ENCODE measurements at regions not wholly inside any gene's neighbourhood (a gene's known extent, or its start where the extent isn't known, plus 50 kb on each side); places are given as distances from the start of the nearest gene placed in this dataset.
"Not testable (repeated sequence)": the region's sequence is repeated elsewhere in the genome, so short reads cannot be mapped to it uniquely, and the experiment has no call there.

GRCh38 chr5:179448282-179448681, 102.1 kb upstream of the RUFY1 start:
- TF ChIP-seq, protein P1, sequence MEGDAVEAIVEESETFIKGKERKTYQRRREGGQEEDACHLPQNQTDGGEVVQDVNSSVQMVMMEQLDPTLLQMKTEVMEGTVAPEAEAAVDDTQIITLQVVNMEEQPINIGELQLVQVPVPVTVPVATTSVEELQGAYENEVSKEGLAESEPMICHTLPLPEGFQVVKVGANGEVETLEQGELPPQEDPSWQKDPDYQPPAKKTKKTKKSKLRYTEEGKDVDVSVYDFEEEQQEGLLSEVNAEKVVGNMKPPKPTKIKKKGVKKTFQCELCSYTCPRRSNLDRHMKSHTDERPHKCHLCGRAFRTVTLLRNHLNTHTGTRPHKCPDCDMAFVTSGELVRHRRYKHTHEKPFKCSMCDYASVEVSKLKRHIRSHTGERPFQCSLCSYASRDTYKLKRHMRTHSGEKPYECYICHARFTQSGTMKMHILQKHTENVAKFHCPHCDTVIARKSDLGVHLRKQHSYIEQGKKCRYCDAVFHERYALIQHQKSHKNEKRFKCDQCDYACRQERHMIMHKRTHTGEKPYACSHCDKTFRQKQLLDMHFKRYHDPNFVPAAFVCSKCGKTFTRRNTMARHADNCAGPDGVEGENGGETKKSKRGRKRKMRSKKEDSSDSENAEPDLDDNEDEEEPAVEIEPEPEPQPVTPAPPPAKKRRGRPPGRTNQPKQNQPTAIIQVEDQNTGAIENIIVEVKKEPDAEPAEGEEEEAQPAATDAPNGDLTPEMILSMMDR (conservative IDR thresholded peaks at IDR 0.05; ENCODE audit: low read length): not testable (repeated sequence)
- not testable (repeated sequence) for TF ChIP-seq EZH2phosphoT487 (IDR thresholded peaks at IDR 0.05; ENCODE audit: borderline replicate concordance, low read depth, low read length)

Measured in OCI-LY7 (cell line).